ENCODE measurements at regions not wholly inside any gene's neighbourhood (a gene's known extent, or its start where the extent isn't known, plus 50 kb on each side); places are given as distances from the start of the nearest gene placed in this dataset.

GRCh38 chrX:150167482-150168324, 195.4 kb upstream of the MAMLD1 start:
- TF ChIP-seq CTCF (IDR thresholded peaks at IDR 0.05; ENCODE audit: low read length, missing control alignments), result no peak
- DNase-seq (ENCODE audit: low read depth), result no peak
- no peak overlapping the region for H3K4me3 ChIP-seq (replicated peaks; ENCODE audit: low read depth, low read length)

GRCh38 chrX:150182161-150182560, 181.0 kb upstream of the MAMLD1 start:
- TF ChIP-seq CTCF (IDR thresholded peaks at IDR 0.05; ENCODE audit: low read length, missing control alignments), result no peak
- no peak for DNase-seq (ENCODE audit: low read depth)
- H3K4me3 ChIP-seq (replicated peaks; ENCODE audit: low read depth, low read length), result no peak overlapping the region

GRCh38 chrX:150184491-150184890, 178.6 kb upstream of the MAMLD1 start:
- DNase-seq (ENCODE audit: low read depth), result no peak
- H3K4me3 ChIP-seq (replicated peaks; ENCODE audit: low read depth, low read length), result no peak overlapping the region
- TF ChIP-seq CTCF (IDR thresholded peaks at IDR 0.05; ENCODE audit: low read length, missing control alignments), result no peak

GRCh38 chrX:150185766-150186165, 177.4 kb upstream of the MAMLD1 start:
- no peak overlapping the region for H3K4me3 ChIP-seq (replicated peaks; ENCODE audit: low read depth, low read length)
- TF ChIP-seq CTCF (IDR thresholded peaks at IDR 0.05; ENCODE audit: low read length, missing control alignments), result no peak

GRCh38 chrX:150192816-150193215, 170.3 kb upstream of the MAMLD1 start:
- no peak for TF ChIP-seq CTCF (IDR thresholded peaks at IDR 0.05; ENCODE audit: low read length, missing control alignments)
- H3K4me3 ChIP-seq (replicated peaks; ENCODE audit: low read depth, low read length), result no peak overlapping the region
- DNase-seq (ENCODE audit: low read depth), result no peak

More at GRCh38 chrX:150185766-150186165, 177.4 kb upstream of the MAMLD1 start:
- DNase-seq (ENCODE audit: low read depth), result no peak

GRCh38 chrX:150196285-150196684, 166.8 kb upstream of the MAMLD1 start:
- no peak for DNase-seq (ENCODE audit: low read depth)
- no peak for TF ChIP-seq CTCF (IDR thresholded peaks at IDR 0.05; ENCODE audit: low read length, missing control alignments)
- H3K4me3 ChIP-seq (replicated peaks; ENCODE audit: low read depth, low read length), result no peak overlapping the region

GRCh38 chrX:150197388-150197787, 165.7 kb upstream of the MAMLD1 start:
- H3K4me3 ChIP-seq (replicated peaks; ENCODE audit: low read depth, low read length), result no peak overlapping the region
- no peak for TF ChIP-seq CTCF (IDR thresholded peaks at IDR 0.05; ENCODE audit: low read length, missing control alignments)
- no peak for DNase-seq (ENCODE audit: low read depth)
